ENCODE measurements at regions not wholly inside any gene's neighbourhood (a gene's known extent, or its start where the extent isn't known, plus 50 kb on each side); places are given as distances from the start of the nearest gene placed in this dataset.

DNA sequence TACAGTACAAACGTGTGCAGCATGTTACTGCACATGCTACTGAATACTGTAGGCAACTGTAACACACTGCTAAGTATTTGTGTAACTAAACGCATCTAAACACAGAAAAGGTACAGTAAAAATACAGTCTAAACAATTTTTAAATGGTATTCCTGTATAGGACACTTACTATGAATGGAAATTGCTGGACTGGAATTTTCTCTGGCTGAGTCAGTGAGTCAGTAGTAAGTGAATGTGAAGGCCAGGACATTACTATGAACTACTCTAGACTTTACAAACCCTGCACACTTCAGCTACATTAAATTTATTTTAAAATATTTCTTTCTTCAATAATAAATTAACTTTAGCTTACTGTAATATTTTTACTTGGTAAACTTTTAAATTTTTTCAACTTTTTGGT is 225.0 kb upstream of the TENT5A start:
- TF ChIP-seq, protein P1, sequence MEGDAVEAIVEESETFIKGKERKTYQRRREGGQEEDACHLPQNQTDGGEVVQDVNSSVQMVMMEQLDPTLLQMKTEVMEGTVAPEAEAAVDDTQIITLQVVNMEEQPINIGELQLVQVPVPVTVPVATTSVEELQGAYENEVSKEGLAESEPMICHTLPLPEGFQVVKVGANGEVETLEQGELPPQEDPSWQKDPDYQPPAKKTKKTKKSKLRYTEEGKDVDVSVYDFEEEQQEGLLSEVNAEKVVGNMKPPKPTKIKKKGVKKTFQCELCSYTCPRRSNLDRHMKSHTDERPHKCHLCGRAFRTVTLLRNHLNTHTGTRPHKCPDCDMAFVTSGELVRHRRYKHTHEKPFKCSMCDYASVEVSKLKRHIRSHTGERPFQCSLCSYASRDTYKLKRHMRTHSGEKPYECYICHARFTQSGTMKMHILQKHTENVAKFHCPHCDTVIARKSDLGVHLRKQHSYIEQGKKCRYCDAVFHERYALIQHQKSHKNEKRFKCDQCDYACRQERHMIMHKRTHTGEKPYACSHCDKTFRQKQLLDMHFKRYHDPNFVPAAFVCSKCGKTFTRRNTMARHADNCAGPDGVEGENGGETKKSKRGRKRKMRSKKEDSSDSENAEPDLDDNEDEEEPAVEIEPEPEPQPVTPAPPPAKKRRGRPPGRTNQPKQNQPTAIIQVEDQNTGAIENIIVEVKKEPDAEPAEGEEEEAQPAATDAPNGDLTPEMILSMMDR (IDR thresholded peaks at IDR 0.05), result no peak
- TF ChIP-seq POLR2A (IDR thresholded peaks at IDR 0.05), result no peak
